ENCODE measurements at regions not wholly inside any gene's neighbourhood (a gene's known extent, or its start where the extent isn't known, plus 50 kb on each side); places are given as distances from the start of the nearest gene placed in this dataset.
A peak's percentile ranks its signal among the peaks of the same experiment; 100 is the strongest.

GRCh38 chr5:130279386-130279785 is 375.1 kb downstream of the CHSY3 start:
- Mint-ChIP-seq H3K27ac (ENCODE audit: unreplicated experiment) (no peak overlapping the region), H3K27me3 (ENCODE audit: low read depth) (peaks cover 4% of the 10 kb centered on the region), H3K36me3 (ENCODE audit: low read depth) (no peaks in the 10 kb centered on the region), H3K4me1 (ENCODE audit: low read depth) (peaks cover 13% of the 10 kb centered on the region), H3K9me3 (ENCODE audit: low read depth) (peaks cover 2% of the 10 kb centered on the region), H3K4me3 (ENCODE audit: unreplicated experiment) (no peak overlapping the region)
- TF ChIP-seq CTCF (IDR thresholded peaks at IDR 0.05): no peak
- no peak for DNase-seq (ENCODE audit: low spot score)

- Mint-ChIP-seq H3K9me3 (ENCODE audit: low read depth) (peaks cover 2% of the 10 kb centered on the region), H3K4me3 (ENCODE audit: unreplicated experiment) (no peak overlapping the region), H3K4me1 (ENCODE audit: low read depth) (peaks cover 13% of the 10 kb centered on the region), H3K27ac (ENCODE audit: unreplicated experiment) (no peak overlapping the region), H3K36me3 (ENCODE audit: low read depth) (no peaks in the 10 kb centered on the region), H3K27me3 (ENCODE audit: low read depth) (peaks cover 4% of the 10 kb centered on the region)
- DNase-seq (ENCODE audit: low spot score): no peak
- no peak for TF ChIP-seq CTCF (IDR thresholded peaks at IDR 0.05)
Observed at GRCh38 chr5:130278136-130278535, 373.9 kb downstream of the CHSY3 start.

GRCh38 chr5:130277522-130277921 is 373.3 kb downstream of the CHSY3 start:
- Mint-ChIP-seq H3K27ac (ENCODE audit: unreplicated experiment) (no peak overlapping the region), H3K4me1 (ENCODE audit: low read depth) (peaks cover 13% of the 10 kb centered on the region), H3K4me3 (ENCODE audit: unreplicated experiment) (no peak overlapping the region), H3K9me3 (ENCODE audit: low read depth) (peaks cover 2% of the 10 kb centered on the region), H3K27me3 (ENCODE audit: low read depth) (peaks cover 4% of the 10 kb centered on the region), H3K36me3 (ENCODE audit: low read depth) (no peaks in the 10 kb centered on the region)
- DNase-seq (ENCODE audit: low spot score): no peak
- TF ChIP-seq CTCF (IDR thresholded peaks at IDR 0.05): no peak

DNA sequence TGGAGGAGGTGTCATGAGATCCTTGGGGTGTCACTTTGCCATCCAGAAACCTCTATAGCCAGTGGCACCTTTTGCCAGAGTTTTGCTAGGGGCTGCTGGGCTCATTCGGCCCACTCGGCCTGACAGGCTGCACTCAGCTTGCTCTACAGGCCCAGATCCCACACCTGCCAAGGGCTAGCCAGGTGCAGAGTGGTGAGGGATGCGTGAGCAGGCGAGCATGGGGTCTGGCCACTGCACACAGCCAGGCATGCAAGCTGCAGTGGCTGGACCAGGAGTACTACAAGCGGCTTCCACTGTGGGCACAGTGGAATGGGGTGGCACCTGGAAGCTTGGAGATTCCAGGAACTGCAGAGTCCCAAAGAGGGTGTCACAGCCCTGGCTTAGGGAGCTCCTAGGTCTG is 372.7 kb downstream of the CHSY3 start:
- Mint-ChIP-seq H3K36me3 (ENCODE audit: low read depth) (no peaks in the 10 kb centered on the region), H3K27ac (ENCODE audit: unreplicated experiment) (no peak overlapping the region), H3K4me1 (ENCODE audit: low read depth) (peaks cover 11% of the 10 kb centered on the region), H3K27me3 (ENCODE audit: low read depth) (peaks cover 4% of the 10 kb centered on the region), H3K4me3 (ENCODE audit: unreplicated experiment) (no peak overlapping the region), H3K9me3 (ENCODE audit: low read depth) (peaks cover 2% of the 10 kb centered on the region)
- TF ChIP-seq CTCF (IDR thresholded peaks at IDR 0.05): no peak
- DNase-seq (ENCODE audit: low spot score): peak; percentile 71

DNA sequence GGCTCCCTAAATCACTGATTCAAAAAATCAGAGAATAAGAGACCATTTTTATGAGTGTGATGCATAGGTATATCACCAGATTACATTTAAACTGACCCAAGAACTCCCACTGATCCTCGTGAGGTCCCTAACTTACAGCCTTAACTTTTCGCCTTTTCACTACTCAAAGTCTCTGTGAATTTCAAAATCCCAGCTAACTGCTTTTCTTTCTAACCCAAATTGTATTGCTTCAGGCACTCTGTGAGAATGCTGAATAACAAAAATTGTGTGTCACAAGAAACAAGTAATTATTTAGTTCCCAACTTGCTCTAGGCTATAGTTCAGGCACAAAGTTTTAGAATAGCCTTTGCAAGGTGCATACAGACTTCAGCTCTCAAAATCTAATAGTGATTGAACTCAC is 368.6 kb downstream of the CHSY3 start:
- TF ChIP-seq CTCF (IDR thresholded peaks at IDR 0.05): no peak
- Mint-ChIP-seq H3K27ac (ENCODE audit: unreplicated experiment) (no peak overlapping the region), H3K36me3 (ENCODE audit: low read depth) (no peaks in the 10 kb centered on the region), H3K4me3 (ENCODE audit: unreplicated experiment) (no peak overlapping the region), H3K9me3 (ENCODE audit: low read depth) (peaks cover 2% of the 10 kb centered on the region), H3K4me1 (ENCODE audit: low read depth) (no peaks in the 10 kb centered on the region), H3K27me3 (ENCODE audit: low read depth) (peaks cover 10% of the 10 kb centered on the region)
- DNase-seq (ENCODE audit: low spot score): no peak

All from chondrocyte (in vitro differentiated cells).